Ovary (tissue), 3 donors: ENCODE measurements at regions not wholly inside any gene's neighbourhood (a gene's known extent, or its start where the extent isn't known, plus 50 kb on each side); places are given as distances from the start of the nearest gene placed in this dataset.

Source experiments
- EP300 ChIP-seq: sonication (generic); formaldehyde crosslinking; IDR thresholded peaks from one replicate; pipeline ENCODE4 v1.6.1; 2017; ENCODE audit warnings: antibody characterized with exemption
- POLR2A ChIP-seq: fragments of 450-650 bp; IDR thresholded peaks from one replicate; pipeline ENCODE4 v1.6.1; 2017; ENCODE audit warnings: antibody characterized with exemption, mild to moderate bottlenecking, moderate library complexity
- TF ChIP-seq, protein P1 (sequence below), 3 donors: fragments of 450-650 bp in 2 of 3; fragments of 200-600 bp in 1 of 3; IDR thresholded peaks; one replicate each; pipeline versions ENCODE4 v1.5.1 to v1.8.0; 2016 to 2022; ENCODE audit warnings: antibody characterized with exemption in 3 of 3, mild to moderate bottlenecking in 1 of 3
- donor health status: DM: no; HTN: no; CAD: no.

DNA sequence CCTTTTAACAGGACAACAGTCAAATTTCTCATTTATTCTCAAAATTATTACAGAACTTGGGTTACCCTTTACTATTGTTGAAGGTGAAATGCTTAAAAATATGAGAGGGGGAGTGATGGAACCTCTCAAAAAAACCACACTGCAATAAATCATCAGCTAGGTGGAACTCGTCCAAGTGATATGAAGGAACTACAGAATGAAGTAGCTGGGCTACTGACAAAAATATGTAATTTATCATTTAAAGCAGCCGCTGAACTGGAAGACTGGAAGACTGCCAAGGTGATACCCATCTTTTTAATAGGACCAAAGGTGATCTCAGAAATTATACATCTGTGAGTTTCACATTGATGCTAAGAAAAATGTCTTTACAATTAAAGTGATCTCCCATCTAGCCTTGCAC lies 597.7 kb upstream of the TENM3 start:
- TF ChIP-seq, protein P1, sequence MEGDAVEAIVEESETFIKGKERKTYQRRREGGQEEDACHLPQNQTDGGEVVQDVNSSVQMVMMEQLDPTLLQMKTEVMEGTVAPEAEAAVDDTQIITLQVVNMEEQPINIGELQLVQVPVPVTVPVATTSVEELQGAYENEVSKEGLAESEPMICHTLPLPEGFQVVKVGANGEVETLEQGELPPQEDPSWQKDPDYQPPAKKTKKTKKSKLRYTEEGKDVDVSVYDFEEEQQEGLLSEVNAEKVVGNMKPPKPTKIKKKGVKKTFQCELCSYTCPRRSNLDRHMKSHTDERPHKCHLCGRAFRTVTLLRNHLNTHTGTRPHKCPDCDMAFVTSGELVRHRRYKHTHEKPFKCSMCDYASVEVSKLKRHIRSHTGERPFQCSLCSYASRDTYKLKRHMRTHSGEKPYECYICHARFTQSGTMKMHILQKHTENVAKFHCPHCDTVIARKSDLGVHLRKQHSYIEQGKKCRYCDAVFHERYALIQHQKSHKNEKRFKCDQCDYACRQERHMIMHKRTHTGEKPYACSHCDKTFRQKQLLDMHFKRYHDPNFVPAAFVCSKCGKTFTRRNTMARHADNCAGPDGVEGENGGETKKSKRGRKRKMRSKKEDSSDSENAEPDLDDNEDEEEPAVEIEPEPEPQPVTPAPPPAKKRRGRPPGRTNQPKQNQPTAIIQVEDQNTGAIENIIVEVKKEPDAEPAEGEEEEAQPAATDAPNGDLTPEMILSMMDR (IDR thresholded peaks at IDR 0.05), result no peak
- TF ChIP-seq POLR2A, result no peak
- no peak for TF ChIP-seq EP300
